SK-N-SH treated with all-trans-retinoic acid at 6 μM for 48 hours (cell line): ENCODE measurements at regions not wholly inside any gene's neighbourhood (a gene's known extent, or its start where the extent isn't known, plus 50 kb on each side); places are given as distances from the start of the nearest gene placed in this dataset.

ENCODE experiments used
- ATAC-seq: fragments of 200-7000 bp; cut with Tn5 transposase; 3 replicates; pipeline ENCODE4 v1.9.1; 2020; ENCODE audit warnings: mild to moderate bottlenecking, moderate library complexity
- ARNTL ChIP-seq: fragments of 450-650 bp; formaldehyde crosslinking; IDR thresholded peaks from 2 replicates; pipeline ENCODE4 v1.5.0; 2020; ENCODE audit warnings: low read depth, mild to moderate bottlenecking, moderate library complexity, borderline replicate concordance
- BACH2 ChIP-seq: fragments of 250-450 bp; sonication (Bioruptor Pico); IDR thresholded peaks from 2 replicates; pipeline ENCODE4 v1.9.0; 2021; ENCODE audit warnings: mild to moderate bottlenecking, borderline replicate concordance
- CREB5 ChIP-seq: fragments of 250-450 bp; sonication (Bioruptor Pico); IDR thresholded peaks from 2 replicates; pipeline ENCODE4 v1.5.1; 2020; ENCODE audit warnings: low read depth, mild to moderate bottlenecking, moderate library complexity
- CSDC2 ChIP-seq: fragments of 250-450 bp; sonication (Bioruptor Pico); IDR thresholded peaks from 2 replicates; pipeline ENCODE4 v1.5.0; 2020; ENCODE audit warnings: mild to moderate bottlenecking, moderate library complexity
- ESRRG ChIP-seq: fragments of 250-450 bp; sonication (Bioruptor Pico); IDR thresholded peaks from 2 replicates; pipeline ENCODE4 v1.6.1; 2021; ENCODE audit warnings: mild to moderate bottlenecking
- ISL1 ChIP-seq: fragments of 250-450 bp; sonication (Bioruptor Pico); IDR thresholded peaks from 2 replicates; pipeline ENCODE4 v2.1.2; 2022; ENCODE audit warnings: mild to moderate bottlenecking, moderate library complexity
- OSR1 ChIP-seq: fragments of 250-450 bp; sonication (Bioruptor Pico); IDR thresholded peaks from 2 replicates; pipeline ENCODE4 v1.8.0; 2022; ENCODE audit warnings: moderate library complexity, mild to moderate bottlenecking, inconsistent platforms
- PPARA ChIP-seq: fragments of 250-450 bp; sonication (Bioruptor Pico); IDR thresholded peaks from 2 replicates; pipeline ENCODE4 v1.5.0; 2020; ENCODE audit warnings: mild to moderate bottlenecking, borderline replicate concordance
- RARB ChIP-seq: fragments of 250-450 bp; sonication (Bioruptor Pico); IDR thresholded peaks from 2 replicates; pipeline ENCODE4 v1.8.0; 2021; ENCODE audit warnings: mild to moderate bottlenecking, moderate library complexity
- SNAI2 ChIP-seq: fragments of 250-450 bp; sonication (Bioruptor Pico); IDR thresholded peaks from 2 replicates; pipeline ENCODE4 v1.5.0; 2020; ENCODE audit warnings: mild to moderate bottlenecking, moderate library complexity
- TCF4 ChIP-seq: fragments of 250-450 bp; sonication (Bioruptor Pico); IDR thresholded peaks from 2 replicates; pipeline ENCODE4 v1.8.0; 2021; ENCODE audit warnings: mild to moderate bottlenecking, moderate library complexity, borderline replicate concordance
- TOX ChIP-seq: fragments of 250-450 bp; sonication (Bioruptor Pico); IDR thresholded peaks from 2 replicates; pipeline ENCODE4 v1.8.0; 2021; ENCODE audit warnings: mild to moderate bottlenecking, moderate library complexity, borderline replicate concordance
- TSHZ2 ChIP-seq: fragments of 250-450 bp; sonication (Bioruptor Pico); IDR thresholded peaks from 2 replicates; pipeline ENCODE4 v1.5.0; 2020; ENCODE audit warnings: mild to moderate bottlenecking, moderate library complexity
- ZC3H10 ChIP-seq: fragments of 250-450 bp; sonication (Bioruptor Pico); IDR thresholded peaks from 2 replicates; pipeline ENCODE4 v1.5.1; 2021; ENCODE audit warnings: mild to moderate bottlenecking, moderate library complexity
- ZFP3 ChIP-seq: fragments of 250-450 bp; sonication (Bioruptor Pico); IDR thresholded peaks from 2 replicates; pipeline ENCODE4 v1.5.0; 2020; ENCODE audit warnings: mild to moderate bottlenecking, moderate library complexity
- ZFP30 ChIP-seq: fragments of 450-650 bp; formaldehyde crosslinking; IDR thresholded peaks from 2 replicates; pipeline ENCODE4 v1.5.0; 2022; ENCODE audit warnings: mild to moderate bottlenecking, moderate library complexity
- ZNF565 ChIP-seq: fragments of 450-650 bp; formaldehyde crosslinking; conservative IDR thresholded peaks from 2 replicates; pipeline ENCODE4 v1.5.0; 2020; ENCODE audit warnings: low read depth, mild to moderate bottlenecking, moderate library complexity
- ZNF8 ChIP-seq: fragments of 450-650 bp; formaldehyde crosslinking; IDR thresholded peaks from 2 replicates; pipeline ENCODE4 v1.5.0; 2020; ENCODE audit warnings: mild to moderate bottlenecking, moderate library complexity
- TF ChIP-seq, protein P1 (sequence below): fragments of 250-450 bp; sonication (Bioruptor Pico); IDR thresholded peaks from 2 replicates; pipeline ENCODE4 v1.5.1; 2021; ENCODE audit warnings: mild to moderate bottlenecking, moderate library complexity
- TF ChIP-seq, protein P2 (sequence below): fragments of 250-450 bp; sonication (Bioruptor Pico); IDR thresholded peaks from 2 replicates; pipeline ENCODE4 v1.8.0; 2021; ENCODE audit warnings: low read depth, mild to moderate bottlenecking, moderate library complexity, borderline replicate concordance

DNA sequence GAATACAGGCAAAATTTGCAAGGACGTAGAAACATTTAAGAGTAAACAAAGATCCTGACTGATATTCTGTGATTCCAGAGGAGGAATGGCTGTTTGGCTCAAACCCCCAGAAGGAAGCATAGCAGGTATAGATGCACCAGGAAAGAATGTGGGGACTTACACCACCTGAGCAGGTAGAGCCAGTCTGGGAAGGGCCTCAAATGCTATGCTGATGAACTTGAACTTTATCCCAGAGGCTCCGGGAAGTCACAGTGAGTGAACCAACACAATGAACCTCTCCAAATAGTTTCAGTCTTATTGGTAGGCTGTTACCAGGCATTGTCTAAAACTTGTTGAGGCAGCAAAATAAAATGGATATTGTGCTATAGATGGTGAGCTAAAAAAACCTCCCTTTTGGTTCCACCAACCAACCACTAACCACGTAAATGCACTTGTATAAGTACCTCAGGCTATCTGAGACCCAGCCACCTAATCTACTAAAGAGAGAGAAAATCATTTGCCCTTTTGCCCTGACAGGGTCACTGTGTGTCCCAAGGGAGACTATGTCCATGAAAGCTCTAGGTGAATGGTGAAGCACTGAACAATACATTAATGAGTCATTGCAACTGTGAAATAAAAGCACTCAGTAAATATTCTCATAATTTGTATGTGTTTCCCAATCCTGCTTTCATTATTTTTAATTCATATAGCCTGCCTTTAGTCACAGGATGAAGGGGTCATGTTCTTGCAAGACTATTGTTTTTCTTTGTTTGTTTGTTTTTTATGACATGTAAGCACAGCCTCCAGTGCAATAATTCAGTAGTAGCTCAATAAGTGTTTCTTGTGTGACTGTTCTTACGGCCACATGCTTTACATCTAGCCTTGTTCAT lies 911.6 kb downstream of the EPHA4 start (continued):
- TF ChIP-seq CSDC2 (CRISPR knock-in tag) (no peak), TSHZ2 (CRISPR knock-in tag) (no peak), ZC3H10 (no peak), ZFP30 (CRISPR knock-in tag) (no peak)

- TF ChIP-seq ZNF565 (CRISPR knock-in tag) (no peak), TOX (CRISPR knock-in tag) (no peak), ZFP3 (CRISPR knock-in tag) (no peak), ISL1 (CRISPR knock-in tag) (no peak), BACH2 (CRISPR knock-in tag) (no peak), CREB5 (no peak), ZC3H10 (no peak), PPARA (no peak), RARB (CRISPR knock-in tag) (no peak), OSR1 (CRISPR knock-in tag) (no peak), ZNF8 (CRISPR knock-in tag) (no peak), ESRRG (CRISPR knock-in tag) (no peak), CSDC2 (CRISPR knock-in tag) (no peak), SNAI2 (CRISPR knock-in tag) (no peak), TCF4 (no peak)
- TF ChIP-seq, protein P1, sequence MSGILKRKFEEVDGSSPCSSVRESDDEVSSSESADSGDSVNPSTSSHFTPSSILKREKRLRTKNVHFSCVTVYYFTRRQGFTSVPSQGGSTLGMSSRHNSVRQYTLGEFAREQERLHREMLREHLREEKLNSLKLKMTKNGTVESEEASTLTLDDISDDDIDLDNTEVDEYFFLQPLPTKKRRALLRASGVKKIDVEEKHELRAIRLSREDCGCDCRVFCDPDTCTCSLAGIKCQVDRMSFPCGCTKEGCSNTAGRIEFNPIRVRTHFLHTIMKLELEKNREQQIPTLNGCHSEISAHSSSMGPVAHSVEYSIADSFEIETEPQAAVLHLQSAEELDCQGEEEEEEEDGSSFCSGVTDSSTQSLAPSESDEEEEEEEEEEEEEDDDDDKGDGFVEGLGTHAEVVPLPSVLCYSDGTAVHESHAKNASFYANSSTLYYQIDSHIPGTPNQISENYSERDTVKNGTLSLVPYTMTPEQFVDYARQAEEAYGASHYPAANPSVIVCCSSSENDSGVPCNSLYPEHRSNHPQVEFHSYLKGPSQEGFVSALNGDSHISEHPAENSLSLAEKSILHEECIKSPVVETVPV (CRISPR knock-in tag): no peak
- TF ChIP-seq, protein P2, sequence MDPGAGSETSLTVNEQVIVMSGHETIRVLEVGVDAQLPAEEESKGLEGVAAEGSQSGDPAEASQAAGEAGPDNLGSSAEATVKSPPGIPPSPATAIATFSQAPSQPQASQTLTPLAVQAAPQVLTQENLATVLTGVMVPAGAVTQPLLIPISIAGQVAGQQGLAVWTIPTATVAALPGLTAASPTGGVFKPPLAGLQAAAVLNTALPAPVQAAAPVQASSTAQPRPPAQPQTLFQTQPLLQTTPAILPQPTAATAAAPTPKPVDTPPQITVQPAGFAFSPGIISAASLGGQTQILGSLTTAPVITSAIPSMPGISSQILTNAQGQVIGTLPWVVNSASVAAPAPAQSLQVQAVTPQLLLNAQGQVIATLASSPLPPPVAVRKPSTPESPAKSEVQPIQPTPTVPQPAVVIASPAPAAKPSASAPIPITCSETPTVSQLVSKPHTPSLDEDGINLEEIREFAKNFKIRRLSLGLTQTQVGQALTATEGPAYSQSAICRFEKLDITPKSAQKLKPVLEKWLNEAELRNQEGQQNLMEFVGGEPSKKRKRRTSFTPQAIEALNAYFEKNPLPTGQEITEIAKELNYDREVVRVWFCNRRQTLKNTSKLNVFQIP (CRISPR knock-in tag): no peak
- ATAC-seq: no peak
These were observed 909.7 kb downstream of the EPHA4 start for GRCh38 chr2:220662431-220662830.

DNA sequence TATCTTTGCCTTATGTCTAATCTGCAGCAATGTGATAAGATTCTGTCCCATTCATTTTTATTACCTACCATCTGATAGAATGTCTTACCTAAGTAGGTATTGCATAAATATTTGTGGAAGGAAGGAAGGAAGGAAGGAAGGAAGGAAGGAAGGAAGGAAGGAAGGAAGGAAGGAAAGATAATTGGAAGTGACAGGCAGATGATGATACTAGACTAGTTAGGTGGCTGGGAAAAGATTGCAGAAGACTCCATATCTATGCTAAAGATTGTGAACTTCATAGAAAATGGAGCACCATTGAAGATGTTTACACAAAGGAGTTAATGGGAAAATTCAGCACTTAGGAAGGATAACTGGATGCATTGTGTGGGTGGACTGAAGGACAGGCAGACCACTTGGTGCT lies 909.0 kb downstream of the EPHA4 start:
- no peak for ATAC-seq
- no peak for TF ChIP-seq CSDC2 (CRISPR knock-in tag)
- no peak for TF ChIP-seq TCF4
- no peak for TF ChIP-seq RARB (CRISPR knock-in tag)
- no peak for TF ChIP-seq CREB5
- no peak for TF ChIP-seq BACH2 (CRISPR knock-in tag)
- TF ChIP-seq ESRRG (CRISPR knock-in tag): no peak
- TF ChIP-seq ARNTL (CRISPR knock-in tag): no peak
- TF ChIP-seq ZNF8 (CRISPR knock-in tag): no peak
- no peak for TF ChIP-seq TSHZ2 (CRISPR knock-in tag)
- TF ChIP-seq, protein P2 (CRISPR knock-in tag): no peak
- TF ChIP-seq, protein P1 (CRISPR knock-in tag): no peak
- TF ChIP-seq ZC3H10: no peak
